Neuron (in vitro differentiated cells): ENCODE measurements at regions not wholly inside any gene's neighbourhood (a gene's known extent, or its start where the extent isn't known, plus 50 kb on each side); places are given as distances from the start of the nearest gene placed in this dataset.
"Not testable (repeated sequence)": the region's sequence is repeated elsewhere in the genome, so short reads cannot be mapped to it uniquely, and the experiment has no call there.

Experiments used
- H2AFZ ChIP-seq: one replicate; pipeline ENCODE4 v1.6.1; 2013; ENCODE audit warnings: low read depth, mild to moderate bottlenecking, inconsistent platforms, low read length, moderate library complexity
- H3K27me3 ChIP-seq: one replicate; pipeline ENCODE4 v1.6.1; 2013; ENCODE audit warnings: low read length; ENCODE audit not compliant: insufficient read depth
- H3K36me3 ChIP-seq: one replicate; pipeline ENCODE4 v1.6.1; 2013; ENCODE audit warnings: low read length; ENCODE audit not compliant: insufficient read depth
- H3K4me1 ChIP-seq: one replicate; pipeline ENCODE4 v1.6.1; 2013; ENCODE audit warnings: low read length; ENCODE audit not compliant: insufficient read depth
- H3K4me3 ChIP-seq: 2 replicates; pipeline ENCODE4 v1.5.1; 2013; ENCODE audit warnings: mild to moderate bottlenecking, low read length, moderate library complexity
- H3K9me3 ChIP-seq: one replicate; pipeline ENCODE4 v1.6.1; 2013; ENCODE audit warnings: low read length

DNA sequence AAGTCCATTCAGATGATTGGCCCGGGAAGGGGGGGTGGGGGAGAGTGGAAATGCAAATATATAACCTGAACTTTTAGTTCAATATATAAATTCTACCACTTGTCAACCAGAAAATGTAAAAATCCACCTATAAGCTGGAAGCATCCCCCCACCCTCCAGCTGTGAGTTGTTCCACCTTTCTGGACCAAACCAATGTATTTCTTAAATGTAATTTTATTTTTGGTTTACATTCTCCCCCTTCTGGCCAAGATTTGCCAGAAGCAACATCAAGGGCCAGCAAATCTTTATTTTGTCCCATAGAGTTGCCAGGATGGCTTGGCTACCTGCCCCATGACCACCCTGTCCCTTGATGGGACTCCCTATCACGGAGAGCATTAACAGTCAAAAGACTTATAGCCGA, 545.7 kb downstream of the TBL1XR1 start:
- Histone ChIP-seq H2AFZ (no peak overlapping the region), H3K9me3 (no peaks in the 10 kb centered on the region), H3K27me3 (no peaks in the 10 kb centered on the region), H3K36me3 (no peaks in the 10 kb centered on the region), H3K4me3 (no peak overlapping the region), H3K4me1 (no peaks in the 10 kb centered on the region)

DNA sequence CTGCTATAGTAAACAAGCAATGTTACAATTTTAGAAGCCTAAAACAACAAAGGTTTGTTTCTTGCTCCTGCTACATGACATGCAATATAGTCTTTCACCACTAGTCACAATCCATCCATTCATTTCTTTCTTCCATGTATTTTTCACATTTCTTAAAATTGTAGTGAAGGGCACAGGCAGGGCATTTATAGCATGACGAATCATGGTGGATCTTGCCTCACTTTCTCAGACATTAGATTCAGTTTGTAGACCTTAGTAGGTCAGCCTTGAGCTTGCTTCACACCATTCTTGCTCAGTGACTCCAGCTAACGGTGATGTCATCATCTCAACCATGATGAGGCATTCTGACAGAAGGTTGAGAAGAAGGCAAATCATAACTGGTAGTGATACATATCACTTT, 546.8 kb downstream of the TBL1XR1 start:
- Histone ChIP-seq H3K4me3 (no peak overlapping the region), H2AFZ (no peak overlapping the region), H3K27me3 (no peaks in the 10 kb centered on the region), H3K9me3 (no peaks in the 10 kb centered on the region), H3K4me1 (no peaks in the 10 kb centered on the region), H3K36me3 (no peaks in the 10 kb centered on the region)

DNA sequence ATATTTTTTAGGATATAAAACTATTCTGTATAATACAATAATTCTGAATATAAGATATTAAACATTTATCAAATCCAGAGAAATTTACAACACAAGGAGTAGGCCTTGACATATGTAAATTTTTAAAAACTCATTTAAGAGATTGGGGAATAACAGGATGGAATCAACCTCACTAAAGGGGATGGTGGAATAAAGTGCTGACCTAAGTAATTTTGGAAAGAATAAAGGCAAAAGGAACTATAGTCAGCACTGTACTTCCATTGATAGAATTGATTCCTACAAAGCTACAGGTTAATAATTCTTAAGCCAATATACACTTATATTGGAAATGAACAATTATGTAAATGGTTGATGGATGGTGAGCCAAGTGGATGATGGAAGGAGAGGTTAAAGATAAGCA, 549.3 kb downstream of the TBL1XR1 start:
- Histone ChIP-seq H3K9me3 (no peaks in the 10 kb centered on the region), H3K4me1 (no peaks in the 10 kb centered on the region), H3K36me3 (no peaks in the 10 kb centered on the region), H3K27me3 (no peaks in the 10 kb centered on the region), H3K4me3 (no peak overlapping the region), H2AFZ (no peak overlapping the region)

DNA sequence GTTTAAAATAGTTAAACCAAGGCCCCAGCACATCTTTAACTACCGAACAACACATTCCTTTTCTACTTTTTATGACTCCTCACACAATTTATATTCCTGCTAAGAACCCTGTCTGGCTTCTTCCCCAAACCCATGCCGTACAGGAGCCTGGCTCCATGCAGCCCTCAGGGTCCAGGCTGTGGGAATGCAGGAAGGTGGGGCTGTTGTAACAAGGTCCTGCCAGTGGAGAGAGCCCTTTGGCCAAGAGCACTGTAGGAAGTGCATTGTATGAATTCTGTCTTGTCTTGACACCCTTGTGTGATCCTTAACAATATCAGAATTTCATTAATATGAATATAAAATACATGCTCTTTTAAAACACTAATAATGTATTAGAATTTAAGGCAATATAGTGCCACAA, 563.8 kb downstream of the TBL1XR1 start:
- H3K9me3 ChIP-seq, result no peaks in the 10 kb centered on the region
- H3K27me3 ChIP-seq, result no peaks in the 10 kb centered on the region
- H3K36me3 ChIP-seq, result no peaks in the 10 kb centered on the region
- H3K4me3 ChIP-seq, result no peak overlapping the region
- no peak overlapping the region for H2AFZ ChIP-seq
- no peaks in the 10 kb centered on the region for H3K4me1 ChIP-seq

DNA sequence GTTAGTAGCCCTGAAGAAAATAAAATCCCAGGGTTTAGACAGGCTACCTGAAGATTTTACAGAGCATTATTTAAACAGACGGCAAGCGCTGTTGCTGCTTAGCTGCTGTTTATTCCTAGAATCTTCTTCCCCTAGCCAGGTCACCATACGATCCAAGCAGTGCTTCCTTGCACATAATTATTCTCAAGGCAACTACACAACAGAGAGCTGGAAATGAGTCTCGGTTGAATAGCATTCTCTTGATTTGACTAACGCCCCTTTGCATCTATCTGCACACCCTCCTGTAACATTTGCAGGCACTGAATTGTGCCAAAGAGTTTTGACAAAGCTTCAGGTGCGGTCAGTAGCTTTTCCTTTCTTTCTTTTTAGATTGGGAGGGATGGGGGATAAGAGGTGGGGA, 564.4 kb downstream of the TBL1XR1 start:
- Histone ChIP-seq H3K4me3 (no peak overlapping the region), H3K27me3 (no peaks in the 10 kb centered on the region), H3K9me3 (no peaks in the 10 kb centered on the region), H3K4me1 (no peaks in the 10 kb centered on the region), H3K36me3 (no peaks in the 10 kb centered on the region), H2AFZ (peak overlapping the region; percentile 19)

DNA sequence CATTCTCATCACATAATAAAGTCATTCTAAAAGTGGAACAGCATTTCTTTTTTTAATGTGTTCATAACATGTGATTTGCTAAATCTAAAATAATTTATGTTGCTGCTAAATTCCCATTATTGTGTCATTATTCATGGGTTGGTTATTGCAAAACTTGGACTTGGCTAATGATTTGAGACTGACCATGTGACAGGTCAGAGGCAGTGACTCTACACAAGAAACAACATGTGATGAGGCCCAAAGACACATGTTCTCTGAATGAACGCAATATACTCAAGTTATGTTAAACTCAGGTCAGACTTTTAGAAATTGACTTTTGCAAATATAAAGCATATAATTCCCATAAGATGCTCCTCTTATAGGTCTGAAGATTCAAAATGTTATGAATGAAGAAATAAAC, 566.1 kb downstream of the TBL1XR1 start:
- Histone ChIP-seq H3K9me3 (no peaks in the 10 kb centered on the region), H2AFZ (no peak overlapping the region), H3K4me1 (no peaks in the 10 kb centered on the region), H3K4me3 (no peak overlapping the region), H3K27me3 (no peaks in the 10 kb centered on the region), H3K36me3 (no peaks in the 10 kb centered on the region)

DNA sequence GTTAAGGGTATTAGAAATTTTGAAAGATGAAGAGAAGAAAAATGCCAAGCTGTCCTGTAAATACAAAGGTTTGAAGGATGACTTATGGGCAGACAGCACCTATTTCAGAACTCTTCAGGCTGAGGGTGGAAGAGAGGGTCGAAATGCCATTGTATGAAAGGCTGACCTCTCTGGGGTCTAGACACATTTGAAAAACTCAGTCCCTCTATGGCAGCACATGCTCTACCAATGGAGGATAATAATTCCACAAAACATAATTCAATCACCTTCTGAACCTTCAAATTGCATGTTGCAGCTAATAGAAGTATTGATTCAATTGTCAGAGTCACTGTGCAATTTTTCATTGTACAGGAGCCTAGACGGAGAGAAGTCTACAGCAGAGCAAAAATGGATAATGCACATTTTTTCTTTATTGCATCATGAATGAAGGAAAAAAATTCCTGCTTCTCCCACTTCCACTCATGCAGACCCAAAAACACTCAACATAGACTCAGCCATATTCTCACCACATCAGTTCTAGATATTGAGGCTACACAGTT, 569.1 kb downstream of the TBL1XR1 start:
- H3K9me3 ChIP-seq, result no peaks in the 10 kb centered on the region
- no peaks in the 10 kb centered on the region for H3K36me3 ChIP-seq
- H3K4me1 ChIP-seq, result no peaks in the 10 kb centered on the region
- no peak overlapping the region for H3K4me3 ChIP-seq
- no peaks in the 10 kb centered on the region for H3K27me3 ChIP-seq
- H2AFZ ChIP-seq, result no peak overlapping the region

DNA sequence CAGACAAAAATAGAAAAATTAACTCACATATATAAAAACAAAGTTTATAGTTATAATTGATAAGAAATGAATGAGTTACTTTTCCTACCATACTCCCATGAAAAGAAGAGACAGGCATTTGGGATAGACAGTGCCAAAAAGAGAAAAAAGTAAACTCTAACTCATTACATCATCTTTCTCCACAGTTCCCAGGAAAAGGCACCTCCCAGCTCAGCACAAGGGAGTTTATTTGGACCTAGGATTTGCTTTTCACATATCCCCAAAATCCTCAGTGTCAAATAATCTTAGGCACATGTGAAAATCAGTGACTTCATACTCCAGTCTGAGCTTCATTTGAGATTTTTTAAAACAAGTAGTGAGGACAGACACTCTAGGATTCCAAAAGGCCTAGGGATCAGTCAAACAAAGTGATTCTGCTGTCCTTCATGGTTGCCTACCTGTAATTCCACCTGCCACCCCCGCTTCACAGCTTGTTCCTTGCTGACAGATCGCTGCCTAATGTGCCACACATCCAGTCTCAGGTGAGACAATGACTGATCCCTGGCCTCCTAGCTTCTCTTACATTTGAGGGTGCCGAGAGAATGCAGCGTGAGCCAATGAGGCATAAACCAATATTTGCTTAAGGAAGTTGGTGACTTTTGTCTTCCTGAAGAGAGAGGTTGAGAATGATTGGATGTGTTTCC, 573.7 kb downstream of the TBL1XR1 start:
- H2AFZ ChIP-seq, result no peak overlapping the region
- H3K36me3 ChIP-seq, result no peaks in the 10 kb centered on the region
- no peak overlapping the region for H3K4me3 ChIP-seq
- H3K27me3 ChIP-seq, result no peaks in the 10 kb centered on the region
- no peaks in the 10 kb centered on the region for H3K4me1 ChIP-seq
- H3K9me3 ChIP-seq, result no peaks in the 10 kb centered on the region

DNA sequence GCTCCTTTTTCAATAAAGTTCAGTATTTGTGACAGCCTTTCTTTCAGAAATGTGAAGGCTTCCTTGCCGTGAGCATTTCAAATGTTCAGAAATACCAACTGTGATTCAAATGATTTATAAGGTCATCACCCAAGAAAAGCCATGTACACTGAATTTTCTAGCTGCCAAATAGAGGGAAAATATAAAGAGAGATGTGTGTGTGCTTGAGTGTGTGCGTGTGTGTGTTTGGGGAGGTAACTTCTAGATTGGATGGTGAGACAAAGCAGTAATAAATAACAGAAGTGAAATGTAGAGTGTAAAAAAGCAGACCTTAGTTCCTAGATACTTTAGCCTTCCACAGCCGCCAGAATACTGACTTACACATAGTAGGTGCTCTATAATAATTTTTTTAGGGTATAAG, 577.4 kb downstream of the TBL1XR1 start:
- Histone ChIP-seq H3K4me1 (no peaks in the 10 kb centered on the region), H3K27me3 (no peaks in the 10 kb centered on the region), H3K4me3 (no peak overlapping the region), H3K36me3 (no peaks in the 10 kb centered on the region), H2AFZ (no peak overlapping the region), H3K9me3 (no peaks in the 10 kb centered on the region)

DNA sequence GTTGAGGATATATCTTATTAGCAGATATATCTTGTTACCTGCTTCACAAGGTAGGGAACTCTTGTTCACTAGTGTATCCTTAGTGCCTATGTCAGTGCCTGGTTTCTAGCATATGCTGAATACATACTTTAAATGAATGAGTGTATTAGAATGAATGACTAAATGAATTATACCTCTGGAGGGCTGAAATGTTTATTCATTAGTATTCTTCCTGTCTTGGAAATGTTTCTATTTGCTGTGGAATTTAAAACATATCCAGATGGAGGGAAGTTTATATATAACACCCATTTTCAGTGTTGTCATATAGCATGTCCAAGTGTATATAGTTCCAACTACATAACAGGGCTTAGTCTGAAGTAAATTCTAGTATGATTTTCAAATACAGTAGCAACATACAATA, 581.5 kb downstream of the TBL1XR1 start:
- Histone ChIP-seq H3K4me1 (peaks cover 7% of the 10 kb centered on the region), H3K27me3 (no peaks in the 10 kb centered on the region), H3K9me3 (no peaks in the 10 kb centered on the region), H3K36me3 (no peaks in the 10 kb centered on the region), H2AFZ (no peak overlapping the region), H3K4me3 (no peak overlapping the region)

DNA sequence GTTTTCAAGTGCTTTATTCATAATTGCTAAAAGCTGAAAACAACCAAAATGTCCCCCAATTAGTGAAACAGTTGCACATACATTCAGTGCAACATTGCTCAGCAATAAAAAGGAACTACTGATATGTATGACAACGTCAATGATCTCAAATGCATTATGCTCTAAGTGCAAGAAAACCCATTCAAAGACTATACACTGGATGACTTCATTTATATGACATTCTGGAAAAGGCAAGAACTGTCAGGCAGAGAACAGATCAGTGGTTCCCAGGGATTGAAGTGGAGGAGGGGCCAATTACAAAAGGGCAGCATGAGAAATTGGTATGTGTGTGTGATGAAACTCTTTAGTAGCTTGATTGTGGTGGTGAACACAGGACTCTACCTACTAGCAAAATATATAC, 585.6 kb downstream of the TBL1XR1 start:
- no peaks in the 10 kb centered on the region for H3K27me3 ChIP-seq
- H3K4me3 ChIP-seq, result no peak overlapping the region
- H3K4me1 ChIP-seq, result peaks cover 7% of the 10 kb centered on the region
- no peaks in the 10 kb centered on the region for H3K9me3 ChIP-seq
- H3K36me3 ChIP-seq, result no peaks in the 10 kb centered on the region
- no peak overlapping the region for H2AFZ ChIP-seq

DNA sequence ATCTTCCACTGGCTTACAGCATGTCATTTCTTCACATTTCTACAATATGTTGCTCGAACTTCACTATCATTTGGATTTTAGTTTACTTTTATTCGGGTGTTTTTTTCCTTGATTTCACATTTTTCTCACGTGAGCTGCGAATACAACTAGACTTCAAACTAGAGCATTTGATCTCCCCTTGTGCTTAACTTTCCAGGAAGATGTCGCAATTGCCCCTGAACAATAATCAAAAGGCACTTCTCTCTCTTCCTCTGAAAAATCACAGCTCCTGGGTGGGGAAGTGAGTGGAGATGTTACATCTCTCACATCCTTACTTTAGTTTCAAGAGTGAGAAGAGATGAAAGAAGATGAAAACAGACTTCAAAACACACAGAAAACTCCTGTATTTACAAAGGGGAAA, 587.9 kb downstream of the TBL1XR1 start:
- Histone ChIP-seq H2AFZ (no peak overlapping the region), H3K9me3 (no peaks in the 10 kb centered on the region), H3K4me1 (peaks cover 7% of the 10 kb centered on the region), H3K27me3 (no peaks in the 10 kb centered on the region), H3K4me3 (no peak overlapping the region), H3K36me3 (no peaks in the 10 kb centered on the region)

DNA sequence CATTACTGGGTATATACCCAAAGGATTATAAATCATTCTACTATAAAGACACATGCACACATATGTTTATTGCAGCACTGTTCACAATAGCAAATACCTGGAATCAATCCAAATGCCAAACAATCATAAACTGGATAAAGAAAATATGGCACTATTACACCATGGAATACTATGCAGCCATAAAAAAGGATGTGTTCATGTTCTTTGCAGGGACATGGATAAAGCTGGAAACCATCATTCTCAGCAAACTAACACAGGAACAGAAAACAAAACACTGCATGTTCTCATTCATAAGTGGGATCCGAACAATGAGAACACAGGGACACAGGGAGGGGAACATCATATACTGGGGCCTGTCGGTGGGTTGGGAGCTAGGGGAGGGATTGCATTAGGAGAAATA, 591.7 kb downstream of the TBL1XR1 start:
- H3K4me3 ChIP-seq, H3K27me3 ChIP-seq, H3K9me3 ChIP-seq, H2AFZ ChIP-seq, H3K4me1 ChIP-seq, H3K36me3 ChIP-seq: not testable (repeated sequence)

DNA sequence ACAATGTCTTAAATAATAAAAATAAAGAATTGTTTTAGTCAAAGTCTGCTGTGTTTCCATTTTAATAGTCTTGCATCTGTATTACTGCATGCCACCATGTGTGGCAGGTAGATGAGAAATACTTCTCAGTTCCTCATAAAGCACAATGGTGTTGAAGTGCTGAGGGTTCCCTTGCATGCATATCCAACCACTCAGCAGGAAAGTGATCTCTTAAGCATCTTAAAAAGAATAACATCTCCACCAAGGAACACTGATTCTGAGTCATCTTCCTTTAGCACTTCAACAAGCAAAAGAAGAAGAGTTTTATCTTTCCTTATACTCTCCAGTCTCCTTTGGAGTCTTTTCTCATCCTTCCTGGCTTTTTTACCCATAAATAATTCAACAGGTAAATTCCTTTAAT, 602.0 kb downstream of the TBL1XR1 start:
- no peaks in the 10 kb centered on the region for H3K27me3 ChIP-seq
- H3K4me1 ChIP-seq, result no peaks in the 10 kb centered on the region
- no peaks in the 10 kb centered on the region for H3K9me3 ChIP-seq
- no peak overlapping the region for H2AFZ ChIP-seq
- H3K36me3 ChIP-seq, result no peaks in the 10 kb centered on the region
- H3K4me3 ChIP-seq, result no peak overlapping the region
